ENCODE measurements at regions not wholly inside any gene's neighbourhood (a gene's known extent, or its start where the extent isn't known, plus 50 kb on each side); places are given as distances from the start of the nearest gene placed in this dataset.

GRCh38 chr10:81759111-81759510 is 115.9 kb upstream of the NRG3 start:
- no peaks in the 10 kb centered on the region for H3K4me1 ChIP-seq (ENCODE audit: control insufficient read depth, low read length)
- H3K27ac ChIP-seq (ENCODE audit: low read depth, low read length), result no peak overlapping the region
- no peaks in the 10 kb centered on the region for H3K36me3 ChIP-seq (ENCODE audit: control insufficient read depth, low read length)
- no peaks in the 10 kb centered on the region for H3K27me3 ChIP-seq (ENCODE audit: control insufficient read depth, low read length)
- no peak overlapping the region for H3K4me3 ChIP-seq (ENCODE audit: low read length)
- H3K4me2 ChIP-seq (ENCODE audit: low read length), result no peak overlapping the region
- H3K9me2 ChIP-seq (replicated peaks; ENCODE audit: control insufficient read depth, low read length), result no peaks in the 10 kb centered on the region
- no peaks in the 10 kb centered on the region for H3K79me2 ChIP-seq (ENCODE audit: control insufficient read depth, low read length)
- no peaks in the 10 kb centered on the region for H3K9me3 ChIP-seq (ENCODE audit: control insufficient read depth, insufficient read depth, low read length)
- TF ChIP-seq EZH2phosphoT487 (IDR thresholded peaks at IDR 0.05; ENCODE audit: borderline replicate concordance, low read length) (no peak), CTCF (IDR thresholded peaks at IDR 0.05; ENCODE audit: low read depth, low read length, poor library complexity, severe bottlenecking) (no peak)
- no peaks in the 10 kb centered on the region for H3F3A ChIP-seq (ENCODE audit: control insufficient read depth, insufficient read depth)
- H4K20me1 ChIP-seq (ENCODE audit: control insufficient read depth, insufficient read depth, low read depth, low read length), result no peaks in the 10 kb centered on the region

- H3K9me3 ChIP-seq (ENCODE audit: control insufficient read depth, insufficient read depth, low read length), result no peaks in the 10 kb centered on the region; the same call in 1 of the 2 replicates
- no peak overlapping the region for H3K4me3 ChIP-seq (ENCODE audit: low read length)
- no peaks in the 10 kb centered on the region for H3K4me1 ChIP-seq (ENCODE audit: control insufficient read depth, low read length)
- H3K9me2 ChIP-seq (replicated peaks; ENCODE audit: control insufficient read depth, low read length), result no peaks in the 10 kb centered on the region
- H3K27ac ChIP-seq (ENCODE audit: low read depth, low read length), result no peak overlapping the region
- no peaks in the 10 kb centered on the region for H3K27me3 ChIP-seq (ENCODE audit: control insufficient read depth, low read length)
- TF ChIP-seq EZH2phosphoT487 (IDR thresholded peaks at IDR 0.05; ENCODE audit: borderline replicate concordance, low read length) (no peak), CTCF (IDR thresholded peaks at IDR 0.05; ENCODE audit: low read depth, low read length, poor library complexity, severe bottlenecking) (no peak)
- no peaks in the 10 kb centered on the region for H3K36me3 ChIP-seq (ENCODE audit: control insufficient read depth, low read length)
- H3K79me2 ChIP-seq (ENCODE audit: control insufficient read depth, low read length), result no peaks in the 10 kb centered on the region
- H3F3A ChIP-seq (ENCODE audit: control insufficient read depth, insufficient read depth), result no peaks in the 10 kb centered on the region
- H3K4me2 ChIP-seq (ENCODE audit: low read length), result no peak overlapping the region
- H4K20me1 ChIP-seq (ENCODE audit: control insufficient read depth, insufficient read depth, low read depth, low read length), result no peaks in the 10 kb centered on the region
Measured at GRCh38 chr10:81784111-81784597, 90.8 kb upstream of the NRG3 start.

GRCh38 chr10:81792729-81793128 is 82.3 kb upstream of the NRG3 start:
- Histone ChIP-seq H3K79me2 (ENCODE audit: control insufficient read depth, low read length) (no peaks in the 10 kb centered on the region), H3K9me2 (replicated peaks; ENCODE audit: control insufficient read depth, low read length) (no peaks in the 10 kb centered on the region; the same call in 1 of the 2 replicates), H3K9me3 (ENCODE audit: control insufficient read depth, insufficient read depth, low read length) (no peaks in the 10 kb centered on the region), H3K4me3 (ENCODE audit: low read length) (no peak overlapping the region), H3K4me1 (ENCODE audit: control insufficient read depth, low read length) (no peaks in the 10 kb centered on the region), H3K27me3 (ENCODE audit: control insufficient read depth, low read length) (no peaks in the 10 kb centered on the region), H3K4me2 (ENCODE audit: low read length) (no peak overlapping the region), H3K27ac (ENCODE audit: low read depth, low read length) (no peak overlapping the region), H3K36me3 (ENCODE audit: control insufficient read depth, low read length) (no peaks in the 10 kb centered on the region), H3F3A (ENCODE audit: control insufficient read depth, insufficient read depth) (no peaks in the 10 kb centered on the region), H4K20me1 (ENCODE audit: control insufficient read depth, insufficient read depth, low read depth, low read length) (no peaks in the 10 kb centered on the region)
- no peak for TF ChIP-seq CTCF (IDR thresholded peaks at IDR 0.05; ENCODE audit: low read depth, low read length, poor library complexity, severe bottlenecking)
- no peak for TF ChIP-seq EZH2phosphoT487 (IDR thresholded peaks at IDR 0.05; ENCODE audit: borderline replicate concordance, low read length)

Measured in DOHH2 (cell line).